ENCODE measurements at regions not wholly inside any gene's neighbourhood (a gene's known extent, or its start where the extent isn't known, plus 50 kb on each side); places are given as distances from the start of the nearest gene placed in this dataset.
"Not testable (repeated sequence)": the region's sequence is repeated elsewhere in the genome, so short reads cannot be mapped to it uniquely, and the experiment has no call there.

GRCh38 chr5:72692651-72693442, 123.6 kb upstream of the TNPO1 start:
- DNase-seq (ENCODE audit: low spot score): no peak

- DNase-seq (ENCODE audit: low spot score): no peak
Observed at GRCh38 chr5:72692231-72692637, 124.2 kb upstream of the TNPO1 start.

GRCh38 chr5:72691751-72692150, 124.7 kb upstream of the TNPO1 start:
- no peak for DNase-seq (ENCODE audit: low spot score)

GRCh38 chr5:72688916-72689315, 127.5 kb upstream of the TNPO1 start:
- no peak for DNase-seq (ENCODE audit: low spot score)

GRCh38 chr5:72687288-72687687, 129.2 kb upstream of the TNPO1 start:
- no peak for DNase-seq (ENCODE audit: low spot score)

GRCh38 chr5:72682561-72682960, 133.9 kb upstream of the TNPO1 start:
- no peak for DNase-seq (ENCODE audit: low spot score)

- no peak for DNase-seq (ENCODE audit: low spot score)
Observed at GRCh38 chr5:72681781-72682180, 134.7 kb upstream of the TNPO1 start.

- DNase-seq (ENCODE audit: low spot score): no peak
Observed at GRCh38 chr5:72677447-72677846, 139.0 kb upstream of the TNPO1 start.

- not testable (repeated sequence) for DNase-seq (ENCODE audit: low spot score)
Observed at GRCh38 chr5:72676831-72677230, 139.6 kb upstream of the TNPO1 start.

GRCh38 chr5:72673623-72674022, 142.8 kb upstream of the TNPO1 start:
- no peak for DNase-seq (ENCODE audit: low spot score)

GRCh38 chr5:72673180-72673579, 143.3 kb upstream of the TNPO1 start:
- DNase-seq (ENCODE audit: low spot score): no peak

GRCh38 chr5:72667708-72668107, 148.8 kb upstream of the TNPO1 start:
- DNase-seq (ENCODE audit: low spot score): no peak

- no peak for DNase-seq (ENCODE audit: low spot score)
Observed at GRCh38 chr5:72662936-72663335, 153.5 kb upstream of the TNPO1 start.

GRCh38 chr5:72662305-72662704, 154.2 kb upstream of the TNPO1 start:
- DNase-seq (ENCODE audit: low spot score): no peak

- DNase-seq (ENCODE audit: low spot score): no peak
Observed at GRCh38 chr5:72661405-72661804, 154.2 kb upstream of the ZNF366 start.

- DNase-seq (ENCODE audit: low spot score): no peak
Observed at GRCh38 chr5:72659726-72660125, 152.5 kb upstream of the ZNF366 start.

- DNase-seq (ENCODE audit: low spot score): no peak
Observed at GRCh38 chr5:72658761-72659540, 151.7 kb upstream of the ZNF366 start.

- no peak for DNase-seq (ENCODE audit: low spot score)
Observed at GRCh38 chr5:72658161-72658560, 151.0 kb upstream of the ZNF366 start.

GRCh38 chr5:72656756-72657513, 149.7 kb upstream of the ZNF366 start:
- DNase-seq (ENCODE audit: low spot score): no peak

- DNase-seq (ENCODE audit: low spot score): no peak
Observed at GRCh38 chr5:72656331-72656730, 149.1 kb upstream of the ZNF366 start.

- DNase-seq (ENCODE audit: low spot score): no peak
Observed at GRCh38 chr5:72654231-72654630, 147.0 kb upstream of the ZNF366 start.

GRCh38 chr5:72653586-72653985, 146.4 kb upstream of the ZNF366 start:
- no peak for DNase-seq (ENCODE audit: low spot score)

GRCh38 chr5:72651779-72652178, 144.6 kb upstream of the ZNF366 start:
- no peak for DNase-seq (ENCODE audit: low spot score)

Measured in hepatic stellate cell (primary cell).